Middle frontal gyrus (tissue), 1 donor: ENCODE measurements at regions not wholly inside any gene's neighbourhood (a gene's known extent, or its start where the extent isn't known, plus 50 kb on each side); places are given as distances from the start of the nearest gene placed in this dataset.

Source experiments
- DNase-seq: peaks from one replicate; pipeline ENCODE4 v3.0.0-alpha.2; 2015; ENCODE audit warnings: low spot score; ENCODE audit errors: extremely low spot score

GRCh38 chrY:8553614-8554013, 783.6 kb upstream of the TSPY4 start:
- DNase-seq, result no peak

DNA sequence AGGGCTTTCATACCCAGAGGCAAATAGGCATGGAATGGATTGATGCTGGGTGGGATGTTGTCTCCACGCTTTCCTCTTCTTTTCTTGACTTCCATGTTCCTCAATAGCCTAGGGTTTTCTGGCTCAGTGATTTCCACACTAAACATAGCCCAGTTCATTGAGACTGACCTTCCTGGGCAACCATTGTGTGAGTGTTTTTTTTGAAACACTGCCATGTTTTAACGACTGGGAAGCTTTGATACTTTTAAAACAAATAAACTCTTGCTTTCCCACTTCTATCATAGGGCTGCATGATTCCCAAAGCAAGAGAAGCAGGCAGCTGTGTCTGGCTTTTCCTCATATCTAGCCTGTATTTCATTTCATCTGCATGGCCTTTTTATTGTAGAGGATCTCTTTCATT, 775.9 kb upstream of the TSPY4 start:
- DNase-seq, result no peak

GRCh38 chrY:8562456-8563090, 774.7 kb upstream of the TSPY4 start:
- no peak for DNase-seq

DNA sequence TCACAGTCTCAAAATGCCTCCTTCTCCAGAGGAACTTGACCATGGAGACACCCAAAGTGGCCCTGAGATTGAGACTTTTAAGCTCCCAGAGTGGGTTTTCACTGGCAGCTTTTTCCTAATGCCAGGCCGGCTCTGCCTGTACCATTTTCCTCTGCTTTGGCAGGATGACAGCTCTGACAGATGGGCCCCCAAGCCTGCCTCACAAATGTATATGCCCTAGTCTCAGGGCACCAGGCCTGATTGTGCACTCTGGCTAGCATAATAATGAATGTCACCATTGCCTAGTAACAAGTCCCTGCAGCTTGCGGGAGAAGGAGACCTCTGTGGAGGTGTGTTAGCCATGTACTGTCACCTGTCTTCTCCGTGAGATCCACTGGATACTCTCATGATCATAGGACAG, 772.8 kb upstream of the TSPY4 start:
- DNase-seq, result no peak

DNA sequence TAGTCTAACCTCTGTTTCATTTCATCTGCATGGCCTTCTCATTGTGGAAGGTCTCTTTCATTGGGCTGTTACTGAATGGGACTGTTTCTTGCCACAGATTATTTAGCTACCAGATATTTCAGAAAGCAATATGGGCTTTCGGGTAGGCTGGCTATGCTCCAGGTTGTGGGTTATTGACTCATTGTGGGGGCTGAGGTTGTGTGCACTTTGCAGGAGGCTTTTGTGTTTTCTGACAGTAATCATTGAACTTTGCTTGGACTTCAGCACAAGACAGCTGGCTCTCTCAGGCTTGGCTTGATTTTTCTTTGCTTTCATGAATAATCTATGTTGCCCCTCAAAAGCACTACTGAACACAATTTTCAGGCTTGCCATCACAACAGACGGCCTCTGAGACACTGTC, 771.1 kb upstream of the TSPY4 start:
- no peak for DNase-seq

DNA sequence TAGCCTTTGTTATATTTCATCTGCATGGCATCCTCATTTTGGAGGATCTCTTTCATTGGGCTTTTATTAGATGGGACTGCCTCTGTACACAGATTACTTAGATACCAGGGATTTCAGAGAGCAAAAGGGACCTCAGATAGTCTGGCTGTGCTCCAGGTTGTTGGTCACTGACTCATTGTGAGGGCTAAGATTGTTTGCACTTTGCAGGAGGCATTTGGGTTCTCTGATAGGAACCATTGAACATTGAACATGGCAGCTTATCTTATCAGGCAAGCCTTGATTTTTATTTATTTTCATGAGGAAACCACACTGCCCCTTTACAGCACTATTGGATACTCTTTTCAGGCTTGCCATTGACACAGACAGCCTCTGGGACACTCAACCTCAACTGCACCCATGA, 766.9 kb upstream of the TSPY4 start:
- no peak for DNase-seq

GRCh38 chrY:8572916-8573315, 764.3 kb upstream of the TSPY4 start:
- DNase-seq, result no peak

- DNase-seq, result peak; percentile 21
Measured at GRCh38 chrY:8582277-8582850, 754.9 kb upstream of the TSPY4 start.

DNA sequence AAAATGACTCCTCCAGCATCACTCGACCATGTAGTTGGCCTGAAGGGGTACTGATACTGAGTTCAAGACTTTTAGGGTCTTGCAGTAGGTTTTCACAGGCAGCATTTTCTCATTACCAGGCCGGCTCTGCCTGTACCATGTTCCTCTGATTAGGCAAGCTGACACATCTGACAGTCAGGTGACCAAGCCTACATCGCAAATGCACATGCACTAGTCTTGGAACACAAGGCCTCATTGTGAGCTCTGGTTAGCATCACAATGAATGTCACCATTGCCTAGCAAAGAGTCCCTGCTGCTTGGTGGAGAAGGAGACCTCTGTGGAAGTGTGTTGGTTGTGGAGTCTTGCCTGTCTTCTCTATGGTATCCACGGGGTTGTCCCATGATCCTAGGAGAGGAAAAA, 754.1 kb upstream of the TSPY4 start:
- DNase-seq, result peak; percentile 5

GRCh38 chrY:8590641-8591040, 746.6 kb upstream of the TSPY4 start:
- DNase-seq, result no peak

DNA sequence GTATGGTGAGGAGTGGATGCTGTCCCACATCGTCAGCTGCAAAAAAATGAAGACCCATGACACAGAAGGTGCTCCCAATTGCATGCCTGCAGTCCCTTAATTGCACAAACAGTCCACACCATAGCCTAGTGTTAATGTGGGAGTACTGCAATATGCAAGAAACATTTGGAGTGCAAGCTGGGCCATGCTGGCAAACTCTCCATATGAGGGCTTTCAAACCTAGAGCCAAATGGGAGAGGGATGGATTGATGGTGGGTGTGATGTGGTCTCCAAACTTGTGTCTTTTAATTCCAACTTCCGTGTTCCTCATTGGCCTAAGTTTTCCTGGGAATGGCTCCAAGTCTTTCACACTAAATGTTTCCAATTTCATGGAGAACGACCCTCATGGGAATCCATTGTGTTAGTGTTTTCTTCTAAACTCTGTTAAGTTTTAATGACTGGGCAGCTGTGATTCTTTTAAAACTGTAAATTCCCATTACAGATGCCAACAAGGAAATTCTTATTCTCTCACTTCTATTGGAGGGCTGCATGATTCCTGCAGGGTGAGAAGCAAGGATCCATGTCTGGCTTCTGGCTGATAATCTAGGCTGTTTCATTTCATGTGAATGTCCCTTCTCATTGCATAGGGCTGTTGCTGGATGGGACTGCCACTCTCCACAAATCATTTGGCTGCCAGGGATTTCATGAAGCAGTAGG, 745.3 kb upstream of the TSPY4 start:
- no peak for DNase-seq

DNA sequence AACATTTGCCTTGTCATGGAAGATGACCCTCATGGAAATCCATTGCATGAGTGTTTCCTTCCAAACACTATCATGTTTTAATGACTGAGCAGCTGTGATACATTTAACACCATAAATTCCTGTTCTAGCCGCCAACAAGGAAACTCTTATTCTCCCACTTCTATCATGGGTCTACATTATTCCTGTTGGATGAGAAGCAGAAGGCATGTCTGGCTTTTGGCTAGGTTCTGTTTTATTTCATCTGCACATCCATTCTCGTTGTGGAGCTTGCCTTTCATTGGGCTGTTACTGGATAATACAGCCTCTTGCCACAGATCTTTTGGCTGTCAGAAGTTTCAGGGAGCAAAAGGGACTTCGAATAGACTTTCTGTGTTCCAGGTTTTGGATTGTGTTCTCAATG, 742.6 kb upstream of the TSPY4 start:
- DNase-seq, result no peak

DNA sequence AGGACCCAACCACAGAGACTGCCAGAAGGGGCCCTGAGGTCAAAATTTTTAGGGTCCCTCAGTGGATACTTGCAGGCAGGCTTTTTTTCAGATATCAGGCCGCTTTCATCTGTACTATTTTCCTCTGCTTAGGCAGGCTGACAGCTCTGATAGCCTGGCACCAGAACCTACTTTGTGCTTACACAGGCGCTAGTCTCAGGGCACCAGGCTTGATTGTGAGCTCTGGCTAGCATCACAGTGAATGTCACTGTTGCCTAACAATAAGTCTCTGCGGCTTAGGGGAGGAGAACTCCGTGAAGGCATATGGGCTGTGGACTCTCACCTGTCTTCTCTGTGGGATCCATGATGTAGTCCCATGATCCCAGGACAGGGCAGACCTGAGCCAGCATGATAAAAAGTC, 738.1 kb upstream of the TSPY4 start:
- no peak for DNase-seq

GRCh38 chrY:8610620-8611019, 726.6 kb upstream of the TSPY4 start:
- DNase-seq, result no peak

GRCh38 chrY:8611815-8612214, 725.4 kb upstream of the TSPY4 start:
- DNase-seq, result no peak

- DNase-seq, result no peak
Measured at GRCh38 chrY:8618302-8618701, 719.0 kb upstream of the TSPY4 start.

DNA sequence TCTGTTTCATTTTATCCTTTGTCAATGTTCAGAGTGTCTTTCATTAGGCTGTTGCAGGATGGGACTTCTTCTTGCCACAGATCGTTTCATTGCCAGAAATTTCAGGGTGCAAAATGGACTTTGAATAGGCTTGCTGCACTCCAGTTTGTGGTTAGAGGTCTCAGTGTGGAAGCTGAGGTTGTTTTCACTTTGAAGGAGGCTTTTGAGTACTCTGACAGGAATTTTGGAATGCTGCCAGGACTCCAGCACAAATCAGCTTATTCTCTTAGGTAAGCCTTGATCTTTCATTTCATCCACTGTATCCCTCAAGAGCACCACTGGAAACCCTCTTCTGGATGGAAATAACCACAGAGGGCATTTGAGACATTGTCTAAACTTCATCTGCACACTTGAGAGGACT, 715.1 kb upstream of the TSPY4 start:
- no peak for DNase-seq

DNA sequence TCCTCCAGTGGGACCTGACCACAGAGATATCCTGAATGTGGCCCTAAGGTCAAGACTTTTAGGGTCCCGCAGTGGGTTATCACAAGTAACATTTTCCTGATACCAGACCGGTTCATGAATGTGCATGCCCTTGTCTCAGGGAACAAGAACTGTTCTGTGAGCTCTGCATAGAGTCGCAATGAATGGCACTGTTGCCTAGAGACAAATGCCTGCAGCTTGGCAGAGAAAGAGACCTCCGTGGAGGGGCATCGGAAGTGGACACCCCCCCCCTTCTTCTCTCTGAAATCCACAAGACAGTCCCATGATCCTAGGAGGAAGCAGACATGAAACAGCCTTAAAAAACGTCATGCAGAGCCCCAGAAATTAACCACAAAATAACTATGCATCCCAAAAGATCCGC, 714.4 kb upstream of the TSPY4 start:
- no peak for DNase-seq

DNA sequence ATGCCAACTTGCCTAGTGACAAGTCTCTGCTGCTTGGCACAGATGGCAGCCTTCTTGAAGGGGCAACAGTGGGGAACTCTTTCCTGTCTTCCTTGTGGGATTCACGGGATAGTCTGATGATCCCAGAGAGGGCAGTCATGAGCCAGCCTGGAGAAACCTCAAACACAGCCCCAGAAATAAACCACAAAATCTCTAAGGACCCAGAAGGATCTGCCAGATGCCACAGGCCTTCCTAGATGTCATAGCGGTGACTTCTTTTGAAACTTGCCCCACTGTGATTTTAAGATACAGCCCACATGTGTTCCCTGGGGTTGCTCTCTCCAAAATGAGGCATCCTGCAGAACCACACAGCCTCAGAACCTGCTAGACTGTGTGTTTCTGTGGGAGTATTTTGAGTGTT, 707.6 kb upstream of the TSPY4 start:
- DNase-seq, result no peak

DNA sequence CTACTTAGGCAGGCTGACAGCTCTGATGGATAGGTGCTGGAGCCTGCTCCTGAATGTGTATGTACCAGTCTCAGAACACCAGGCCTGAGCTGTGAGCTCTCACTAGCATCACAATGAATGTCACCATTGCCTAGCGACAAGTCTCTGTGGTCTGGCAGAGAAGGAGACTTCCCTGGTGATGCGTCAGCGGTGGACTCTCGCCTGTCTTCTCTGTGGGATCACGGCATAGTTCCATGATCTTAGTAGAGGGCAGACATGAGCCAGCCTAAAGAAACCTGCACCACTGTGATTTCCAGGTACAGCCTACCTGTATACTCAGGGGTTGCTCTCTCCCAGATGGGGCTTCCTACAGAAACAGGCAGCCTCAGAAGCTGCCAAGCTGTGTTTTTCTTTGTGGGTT, 699.2 kb upstream of the TSPY4 start:
- DNase-seq, result no peak

DNA sequence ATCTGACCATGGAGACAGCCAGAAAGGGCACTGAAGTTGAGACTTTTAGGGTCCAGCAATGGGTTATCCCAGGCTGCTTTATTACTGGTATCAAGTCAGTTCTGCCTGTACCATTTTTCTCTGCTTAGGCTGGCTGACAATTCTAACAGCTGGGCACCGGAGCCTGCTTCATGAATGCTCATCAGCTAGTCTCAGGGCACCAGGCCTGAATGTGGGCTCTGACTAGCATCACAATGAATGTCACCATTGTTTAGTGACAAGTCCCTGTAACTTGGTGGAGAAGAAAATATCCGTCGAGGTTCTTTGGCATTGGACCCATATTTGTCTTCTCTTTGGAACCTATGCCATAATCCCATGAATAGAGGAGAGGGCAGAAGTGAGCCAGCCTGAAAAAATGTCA, 692.3 kb upstream of the TSPY4 start:
- DNase-seq, result peak; percentile 11

DNA sequence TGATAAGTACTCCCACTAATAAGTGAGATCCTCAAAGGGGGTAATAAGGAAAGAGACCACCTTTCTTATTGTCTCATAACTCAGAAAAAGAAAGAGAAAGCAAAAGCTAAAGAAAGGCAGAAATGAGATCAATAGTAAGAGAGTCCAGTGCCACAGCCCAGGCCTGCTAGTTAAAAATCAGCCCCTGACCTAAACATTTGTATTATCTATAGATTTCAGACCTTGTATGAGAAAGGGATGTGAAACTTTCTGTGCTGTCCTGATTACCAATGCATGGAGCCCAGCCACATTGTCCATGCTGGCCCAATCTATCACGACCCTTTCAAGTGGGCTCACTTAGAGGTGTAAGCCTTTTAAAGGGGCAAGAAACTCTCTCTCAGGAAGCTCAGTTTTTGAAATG, 684.8 kb upstream of the TSPY4 start:
- DNase-seq, result no peak

GRCh38 chrY:8655017-8655416, 682.2 kb upstream of the TSPY4 start:
- DNase-seq, result no peak
